ENCODE measurements at regions not wholly inside any gene's neighbourhood (a gene's known extent, or its start where the extent isn't known, plus 50 kb on each side); places are given as distances from the start of the nearest gene placed in this dataset.

- TF ChIP-seq MXI1 (IDR thresholded peaks at IDR 0.05; ENCODE audit: low read depth, low read length) = no peak
- TF ChIP-seq RAD21 (IDR thresholded peaks at IDR 0.05; ENCODE audit: insufficient read depth, low read depth, low read length) = no peak
- TF ChIP-seq IRF3 (IDR thresholded peaks at IDR 0.05) = no peak
- no peak for TF ChIP-seq SUPT20H (IDR thresholded peaks at IDR 0.05; ENCODE audit: borderline replicate concordance, control insufficient read depth, low read depth, low read length)
- TF ChIP-seq TCF3 (IDR thresholded peaks at IDR 0.05; ENCODE audit: borderline replicate concordance, insufficient read depth, low read depth, low read length) = no peak
- TF ChIP-seq FOXM1 (IDR thresholded peaks at IDR 0.05; ENCODE audit: low read depth, low read length) = no peak
- no peak for TF ChIP-seq ZNF207 (IDR thresholded peaks at IDR 0.05; ENCODE audit: borderline replicate concordance)
- no peak for TF ChIP-seq JUNB (IDR thresholded peaks at IDR 0.05)
Measured at GRCh38 chr1:83701355-83701754, 297.6 kb downstream of the TTLL7 start (continued).

GRCh38 chr1:83698644-83699043 lies 300.3 kb downstream of the TTLL7 start:
- no peak overlapping the region for H3K9ac ChIP-seq (ENCODE audit: control insufficient read depth, insufficient read depth, low read length)
- H4K20me1 ChIP-seq (ENCODE audit: control insufficient read depth, insufficient read depth) = no peaks in the 10 kb centered on the region
- BruUV-seq (replicated peaks) = no TSS peak
- no peaks in the 10 kb centered on the region for H3K36me3 ChIP-seq (ENCODE audit: control insufficient read depth in 2 of 2, insufficient read depth in 2 of 2, low read length in 1 of 2)
- H3K79me2 ChIP-seq (ENCODE audit: control insufficient read depth, insufficient read depth, low read length) = no peaks in the 10 kb centered on the region
- RAD21 ChIA-PET (ENCODE audit: unreplicated experiment) = no interaction called here
- no peak overlapping the region for H3K27ac ChIP-seq (ENCODE audit: control insufficient read depth, insufficient read depth)
- no peak overlapping the region for H2AFZ ChIP-seq (ENCODE audit: control insufficient read depth, low read depth, low read length)
- intact Hi-C loops (cut with micrococcal nuclease; ENCODE audit: unreplicated experiment) (no loop called here), in situ Hi-C loops (cut with MboI) (no loop called here)
- CTCF ChIA-PET = no interaction called here
- no peak for ATAC-seq
- no peak for FAIRE-seq
- SMC1A ChIA-PET (ENCODE audit: uncharacterized antibody, unreplicated experiment) = no interaction called here
- POLR2A ChIA-PET = no interaction called here
- WGBS (ENCODE audit: insufficient coverage, insufficient replicate concordance, low lambda C conversion rate, missing lambda C conversion rate) = 47% methylated on average over 2 of the region's 2 CpGs
- no peak overlapping the region for H3K4me3 ChIP-seq
- DNase-seq (ENCODE audit: low read depth, low spot score) = no peak
- H3K27me3 ChIP-seq (replicated peaks in 1 of 2; ENCODE audit: control insufficient read depth in 2 of 2, insufficient read depth in 2 of 2, low read length in 1 of 2) = no peaks in the 10 kb centered on the region
- no peak overlapping the region for H3K4me2 ChIP-seq (ENCODE audit: control insufficient read depth, insufficient read depth)
- no peaks in the 10 kb centered on the region for H3K4me1 ChIP-seq (ENCODE audit: control insufficient read depth, insufficient read depth, low read length)
- H3K9me3 ChIP-seq (replicated peaks; ENCODE audit: control insufficient read depth, insufficient read depth, low read length) = no peaks in the 10 kb centered on the region
- TF ChIP-seq TAF1 (IDR thresholded peaks at IDR 0.05; ENCODE audit: borderline replicate concordance, low read depth, low read length) = no peak
- no peak for TF ChIP-seq CHD1 (IDR thresholded peaks at IDR 0.05; ENCODE audit: low read depth, low read length)
- no peak for TF ChIP-seq ATF3 (IDR thresholded peaks at IDR 0.05; ENCODE audit: borderline replicate concordance, extremely low read depth, low read depth, low read length)
- TF ChIP-seq ZNF24 (IDR thresholded peaks at IDR 0.05) = no peak
- TF ChIP-seq ZNF274 (IDR thresholded peaks at IDR 0.05; ENCODE audit: insufficient read depth, insufficient read length) = no peak
- no peak for TF ChIP-seq RAD51 (IDR thresholded peaks at IDR 0.05)
- no peak for TF ChIP-seq MTA3 (IDR thresholded peaks at IDR 0.05; ENCODE audit: borderline replicate concordance, low read length)
- no peak for TF ChIP-seq TBL1XR1 (IDR thresholded peaks at IDR 0.05; ENCODE audit: low read depth, low read length)
- TF ChIP-seq CHD4 (IDR thresholded peaks at IDR 0.05) = no peak
- no peak for TF ChIP-seq USF2 (IDR thresholded peaks at IDR 0.05; ENCODE audit: borderline replicate concordance, low read depth, low read length)
- TF ChIP-seq TARDBP (IDR thresholded peaks at IDR 0.05; ENCODE audit: borderline replicate concordance) = no peak
- no peak for TF ChIP-seq BHLHE40 (IDR thresholded peaks at IDR 0.05; ENCODE audit: borderline replicate concordance in 1 of 2, low read depth in 2 of 2, low read length in 1 of 2)
- no peak for TF ChIP-seq ATF2 (IDR thresholded peaks at IDR 0.05; ENCODE audit: low read length)
- no peak for TF ChIP-seq POU2F2 (IDR thresholded peaks at IDR 0.05; ENCODE audit: borderline replicate concordance, low read depth, low read length)
- TF ChIP-seq HDAC2 (IDR thresholded peaks at IDR 0.05) = no peak
- TF ChIP-seq FOXK2 (IDR thresholded peaks at IDR 0.05) = no peak
